Endothelial cell of umbilical vein (primary cell): ENCODE measurements at regions not wholly inside any gene's neighbourhood (a gene's known extent, or its start where the extent isn't known, plus 50 kb on each side); places are given as distances from the start of the nearest gene placed in this dataset.

ENCODE experiments used
- BruUV-seq: library from RNA; stranded (reverse); fragments of 400-500 nt; replicated peaks from 2 replicates; lab custom pipeline; 2021; lab: Mats Ljungman, UMichigan
- CTCF ChIA-PET: fragments of 300-600, 350-600 bp; sonication (Branson Sonifier 250); formaldehyde crosslinking; loops from one replicate; lab custom pipeline; 2021; ENCODE audit warnings: antibody characterized with exemption, inconsistent platforms; lab: Charles Lee
- POLR2A ChIA-PET: fragments of 300-600, 350-600 bp; sonication (Branson Sonifier 250); formaldehyde crosslinking; loops from one replicate; lab custom pipeline; 2021; ENCODE audit warnings: antibody characterized with exemption, inconsistent platforms; lab: Charles Lee
- DNase-seq: peaks from one replicate; pipeline ENCODE4 v3.0.0-alpha.2; 2011; ENCODE audit warnings: low read depth, low spot score
- FAIRE-seq: peaks from 2 replicates; lab custom pipeline; 2011; peaks lifted over from hg19 to GRCh38; lab: Jason Lieb, UNC
- H2AFZ ChIP-seq: 2 replicates; pipeline ENCODE4 v1.6.0; 2012; ENCODE audit warnings: low read depth, low read length, control low read depth, inconsistent platforms
- H3K27ac ChIP-seq: 2 replicates; pipeline ENCODE4 v1.5.1; 2011; ENCODE audit warnings: low read depth, mild to moderate bottlenecking, control low read depth, low read length, moderate library complexity; ENCODE audit not compliant: insufficient read depth
- H3K27me3 ChIP-seq, 2 experiments: 2 replicates each; pipeline versions ENCODE4 v1.6.0 to v1.6.1; 2011; ENCODE audit warnings: low read length in 2 of 2, mixed read lengths in 1 of 2; ENCODE audit not compliant: control insufficient read depth in 2 of 2, insufficient read depth in 2 of 2
- H3K36me3 ChIP-seq, 2 experiments: 2 replicates in 1 of 2; 3 replicates in 1 of 2; pipeline ENCODE4 v1.5.1; 2011; ENCODE audit warnings: low read length in 2 of 2, mild to moderate bottlenecking in 1 of 2, moderate library complexity in 1 of 2; ENCODE audit not compliant: control insufficient read depth in 2 of 2, insufficient read depth in 2 of 2; ENCODE audit errors: extremely low read depth in 1 of 2
- H3K4me1 ChIP-seq: 3 replicates; pipeline ENCODE4 v1.5.1; 2011; ENCODE audit warnings: mild to moderate bottlenecking, low read length; ENCODE audit not compliant: control insufficient read depth, insufficient read depth; ENCODE audit errors: extremely low read depth
- H3K4me2 ChIP-seq: 2 replicates; pipeline ENCODE4 v1.6.1; 2011; ENCODE audit warnings: low read length, control low read depth, mixed read lengths; ENCODE audit not compliant: insufficient read depth
- H3K4me3 ChIP-seq, 3 experiments: fragments of 200-600 bp in 1 of 3; sonication (generic), shearing (Covaris generic) in 1 of 3; replicated peaks in 1 of 3; 2 replicates each; pipeline ENCODE4 v1.5.1; 2011 to 2016; ENCODE audit warnings: control low read depth in 3 of 3, low read length in 3 of 3, mild to moderate bottlenecking in 2 of 3, inconsistent platforms in 1 of 3, low read depth in 1 of 3, moderate library complexity in 1 of 3; ENCODE audit not compliant: insufficient read depth in 1 of 3
- H3K79me2 ChIP-seq: 2 replicates; pipeline ENCODE4 v1.6.0; 2012; ENCODE audit warnings: low read length, inconsistent platforms; ENCODE audit not compliant: control insufficient read depth, insufficient read depth
- H3K9ac ChIP-seq: replicated peaks from 2 replicates; pipeline ENCODE3; 2011; ENCODE audit warnings: low read length, control low read depth; ENCODE audit not compliant: insufficient read depth; ENCODE audit errors: extremely low read depth
- H3K9me1 ChIP-seq: replicated peaks from 3 replicates; pipeline ENCODE4 v1.6.0; 2011; ENCODE audit warnings: mild to moderate bottlenecking, low read length; ENCODE audit not compliant: control insufficient read depth, insufficient read depth; ENCODE audit errors: extremely low read depth
- H3K9me3 ChIP-seq: replicated peaks from 2 replicates; pipeline ENCODE4 v1.5.1; 2012; ENCODE audit warnings: low read length, inconsistent platforms; ENCODE audit not compliant: control insufficient read depth, insufficient read depth
- H4K20me1 ChIP-seq: replicated peaks from 2 replicates; pipeline ENCODE3; 2011; ENCODE audit warnings: mild to moderate bottlenecking, low read length; ENCODE audit not compliant: control insufficient read depth, insufficient read depth; ENCODE audit errors: extremely low read depth
- CTCF ChIP-seq, 2 donors: IDR thresholded peaks; 1 replicate in 1 of 2; 2 replicates in 1 of 2; pipeline ENCODE4 v1.5.1; 2011; ENCODE audit warnings: low read length in 2 of 2, mild to moderate bottlenecking in 2 of 2, moderate library complexity in 2 of 2, control low read depth in 1 of 2, inconsistent platforms in 1 of 2, low read depth in 1 of 2; ENCODE audit not compliant: insufficient read depth in 1 of 2; ENCODE audit errors: extremely low read depth in 1 of 2
- EZH2 ChIP-seq: IDR thresholded peaks from 2 replicates; pipeline ENCODE4 v1.6.1; 2012; ENCODE audit warnings: borderline replicate concordance, low read depth, mild to moderate bottlenecking, moderate library complexity, low read length, inconsistent platforms; ENCODE audit not compliant: severe bottlenecking
- FOS ChIP-seq: IDR thresholded peaks from 2 replicates; pipeline ENCODE4 v1.6.1; 2011; ENCODE audit warnings: mild to moderate bottlenecking, low read length, moderate library complexity, borderline replicate concordance; ENCODE audit not compliant: insufficient read depth
- GATA2 ChIP-seq: IDR thresholded peaks from 2 replicates; pipeline ENCODE4 v1.7.0; 2011; ENCODE audit warnings: low read depth, mild to moderate bottlenecking, moderate library complexity, mixed read lengths, low read length; ENCODE audit not compliant: insufficient read length, insufficient read depth
- JUN ChIP-seq: IDR thresholded peaks from 2 replicates; pipeline ENCODE4 v1.6.1; 2011; ENCODE audit warnings: borderline replicate concordance, low read depth; ENCODE audit not compliant: insufficient read length, insufficient read depth
- MYC ChIP-seq: IDR thresholded peaks from one replicate; pipeline ENCODE4 v1.6.1; 2011; ENCODE audit warnings: mild to moderate bottlenecking, low read depth, low read length
- POLR2A ChIP-seq: IDR thresholded peaks from 2 replicates; pipeline ENCODE4 v1.6.1; 2012; ENCODE audit warnings: low read depth, mild to moderate bottlenecking, control low read depth, low read length
- dilution Hi-C: fragments of 300-500 bp; cut with MboI; formaldehyde crosslinking; loops from one replicate; pipeline ENCODE4 v1.15.0; 2019; ENCODE audit warnings: low sequenced_read_pairs; ENCODE audit not compliant: extremely low pct_ligation_motif_present
- intact Hi-C: fragments of 100-400 bp; cut with micrococcal nuclease; formaldehyde crosslinking; loops from one replicate; pipeline ENCODE4 v1.10.0; 2022
- TF ChIP-seq, protein P1 (sequence below): IDR thresholded peaks from 2 replicates; pipeline ENCODE4 v1.6.1; 2011; ENCODE audit not compliant: insufficient read depth, insufficient read length

DNA sequence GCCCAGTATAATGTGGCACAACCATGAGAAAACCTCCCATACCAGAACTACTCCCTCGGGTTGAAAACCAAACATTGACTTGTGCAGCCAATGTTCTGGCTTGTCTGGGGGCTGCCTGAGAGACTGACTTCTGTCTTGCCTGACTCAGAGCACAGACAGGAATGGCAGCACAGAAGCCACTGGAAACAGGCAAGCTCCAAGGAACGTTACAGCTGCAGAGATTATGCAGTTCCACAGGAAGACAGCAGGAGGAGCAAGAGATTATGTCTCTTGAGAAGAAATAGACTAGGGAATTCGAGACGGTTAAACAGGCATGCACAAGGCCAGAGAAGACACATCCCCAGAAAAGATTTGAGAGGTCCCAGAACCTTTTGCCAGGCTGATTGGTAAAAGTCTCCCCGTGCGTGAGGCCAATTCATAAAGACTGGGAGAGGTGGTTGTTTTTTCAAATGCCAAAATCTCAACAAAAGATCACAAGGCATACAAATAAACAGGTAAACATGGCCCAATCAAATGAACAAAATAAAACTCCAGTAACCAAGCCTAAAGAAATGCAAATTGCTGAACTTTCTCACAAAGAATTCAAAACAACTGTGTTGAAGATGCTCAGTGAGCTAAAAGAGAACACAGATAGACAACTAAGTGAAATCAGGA, 90.6 kb upstream of the CDH5 start:
- Histone ChIP-seq H3K79me2 (no peaks in the 10 kb centered on the region), H4K20me1 (no peaks in the 10 kb centered on the region), H3K9me1 (no peaks in the 10 kb centered on the region), H3K27ac (no peak overlapping the region), H3K4me2 (no peak overlapping the region), H3K27me3 (peaks cover 2 to 5% of the 10 kb centered on the region in 2 experiments), H3K4me1 (peaks cover 4% of the 10 kb centered on the region), H3K9ac (no peak overlapping the region), H3K36me3 (no peaks in the 10 kb centered on the region), H2AFZ (no peak overlapping the region), H3K9me3 (no peaks in the 10 kb centered on the region), H3K4me3 (no peak overlapping the region)
- ChIA-PET CTCF (interaction anchor here (0.5 to 4.6 kb wide), 21 partner anchors 8 to 1862 kb away, joined by 3 to 51 read pairs (median 4); no protein-coding TSS in a partner anchor), POLR2A (no interaction called here)
- peak; percentile 75 for FAIRE-seq
- DNase-seq = peak; percentile 73
- BruUV-seq = no TSS peak
- intact Hi-C loops = loop anchor here (1.0 to 2.0 kb wide), 3 partner anchors 39 to 207 kb away; no protein-coding TSS in a partner anchor
- no peak for TF ChIP-seq FOS
- TF ChIP-seq CTCF (IDR thresholded peaks at IDR 0.05; ENCODE audit: extremely low read depth in 1 of 2, insufficient read depth in 1 of 2, low read depth in 1 of 2, low read length in 2 of 2) = peak; percentile 70 to 86
- no peak for TF ChIP-seq GATA2
- TF ChIP-seq EZH2 = no peak
- no peak for TF ChIP-seq POLR2A
- TF ChIP-seq, protein P1, sequence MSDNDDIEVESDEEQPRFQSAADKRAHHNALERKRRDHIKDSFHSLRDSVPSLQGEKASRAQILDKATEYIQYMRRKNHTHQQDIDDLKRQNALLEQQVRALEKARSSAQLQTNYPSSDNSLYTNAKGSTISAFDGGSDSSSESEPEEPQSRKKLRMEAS = no peak
- TF ChIP-seq MYC = no peak
- TF ChIP-seq JUN = no peak
- dilution Hi-C loops = no loop called here
